ENCODE measurements at regions not wholly inside any gene's neighbourhood (a gene's known extent, or its start where the extent isn't known, plus 50 kb on each side); places are given as distances from the start of the nearest gene placed in this dataset.

GRCh38 chrX:110509755-110510532 lies 151.3 kb downstream of the RTL9 start:
- TF ChIP-seq CTCF (IDR thresholded peaks at IDR 0.05; ENCODE audit: poor library complexity) (no peak), EZH2 (IDR thresholded peaks at IDR 0.05; ENCODE audit: borderline replicate concordance) (no peak)
